ENCODE measurements at regions not wholly inside any gene's neighbourhood (a gene's known extent, or its start where the extent isn't known, plus 50 kb on each side); places are given as distances from the start of the nearest gene placed in this dataset.

DNA sequence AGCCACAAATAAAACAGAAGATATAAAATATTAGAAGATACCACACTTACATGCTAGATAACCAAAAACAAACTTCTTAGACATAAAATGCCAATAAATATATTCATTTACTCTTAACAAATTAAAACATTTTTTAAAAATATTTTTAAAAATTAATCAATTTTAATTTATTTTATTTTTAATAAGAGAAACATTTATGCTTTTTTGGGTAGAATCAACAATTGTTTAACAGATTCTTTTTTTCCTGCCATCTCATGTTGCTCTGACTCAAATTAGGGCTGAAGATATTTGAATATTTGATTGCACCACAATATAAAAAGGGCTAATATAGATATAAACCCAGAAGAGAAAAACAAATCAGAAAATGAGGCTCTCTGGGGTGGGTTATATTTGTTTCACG, 172.6 kb downstream of the GOLGA6L6 start:
- TF ChIP-seq CTCF (conservative IDR thresholded peaks at IDR 0.05; ENCODE audit: low read depth, low read length) (no peak), CHD1 (IDR thresholded peaks at IDR 0.05; ENCODE audit: low read depth, low read length) (no peak), POLR2A (IDR thresholded peaks at IDR 0.05; ENCODE audit: low read depth, low read length) (no peak), MAFK (IDR thresholded peaks at IDR 0.05; ENCODE audit: low read depth, low read length) (no peak), SMC3 (IDR thresholded peaks at IDR 0.05; ENCODE audit: low read depth, low read length) (no peak)
